PC-3 (cell line): ENCODE measurements at regions not wholly inside any gene's neighbourhood (a gene's known extent, or its start where the extent isn't known, plus 50 kb on each side); places are given as distances from the start of the nearest gene placed in this dataset.

Experiments used
- ATAC-seq: fragments of 200-7000 bp; cut with Tn5 transposase; 2 replicates; pipeline ENCODE4 v1.9.1; 2020; ENCODE audit warnings: mild to moderate bottlenecking, moderate library complexity
- BruUV-seq: library from RNA; stranded (reverse); fragments of 400-500 nt; replicated peaks from 2 replicates; lab custom pipeline; 2021; lab: Mats Ljungman, UMichigan
- CTCF ChIA-PET: fragments of 300-600 bp; sonication (Branson Sonifier 250); formaldehyde crosslinking; loops from one replicate; lab custom pipeline; 2022; ENCODE audit warnings: antibody characterized with exemption; lab: Charles Lee
- POLR2A ChIA-PET: fragments of 300-600 bp; sonication (Branson Sonifier 250); formaldehyde crosslinking; loops from one replicate; lab custom pipeline; 2022; ENCODE audit warnings: antibody characterized with exemption; ENCODE audit not compliant: unreplicated experiment; lab: Charles Lee
- DNase-seq: peaks from one replicate; pipeline ENCODE4 v3.0.0-alpha.2; 2015
- H2AFZ ChIP-seq: fragments of 300-600 bp; sonication (generic); 2 replicates; pipeline ENCODE4 v1.6.0; 2016; ENCODE audit warnings: antibody characterized with exemption, low read length
- H3F3A ChIP-seq: fragments of 300-600 bp; sonication (generic); one replicate; pipeline ENCODE4 v1.6.0; 2017; ENCODE audit warnings: antibody characterized with exemption, low read length, control low read depth, mild to moderate bottlenecking; ENCODE audit not compliant: unreplicated experiment
- H3K27ac ChIP-seq: fragments of 300-600 bp; sonication (generic); 2 replicates; pipeline ENCODE4 v1.5.1; 2016; ENCODE audit warnings: mild to moderate bottlenecking, low read length
- H3K27me3 ChIP-seq: fragments of 300-600 bp; sonication (generic); 2 replicates; pipeline ENCODE4 v1.6.1; 2016; ENCODE audit warnings: low read length, mixed read lengths
- H3K36me3 ChIP-seq: fragments of 300-600 bp; sonication (generic); 2 replicates; pipeline ENCODE4 v1.6.1; 2016; ENCODE audit warnings: low read depth, mixed run types, low read length, mixed read lengths
- H3K4me1 ChIP-seq: fragments of 300-600 bp; sonication (generic); 2 replicates; pipeline ENCODE4 v1.5.1; 2016; ENCODE audit warnings: low read length; ENCODE audit not compliant: insufficient read depth
- H3K4me2 ChIP-seq: fragments of 300-600 bp; sonication (generic); 2 replicates; pipeline ENCODE4 v1.6.0; 2016; ENCODE audit warnings: low read length
- H3K4me3 ChIP-seq: fragments of 300-600 bp; sonication (generic); 2 replicates; pipeline ENCODE4 v1.5.1; 2016; ENCODE audit warnings: mild to moderate bottlenecking, low read length, mixed read lengths
- H3K79me2 ChIP-seq: fragments of 300-600 bp; sonication (generic); 2 replicates; pipeline ENCODE4 v1.6.1; 2017; ENCODE audit warnings: low read length, mixed read lengths
- H3K9ac ChIP-seq: fragments of 300-600 bp; sonication (generic); 2 replicates; pipeline ENCODE4 v1.6.0; 2016; ENCODE audit warnings: mild to moderate bottlenecking, low read length
- H3K9me2 ChIP-seq: fragments of 300-600 bp; sonication (generic); replicated peaks from 2 replicates; pipeline ENCODE4 v1.6.1; 2016; ENCODE audit warnings: mixed run types, low read length, mixed read lengths
- H3K9me3 ChIP-seq: fragments of 300-600 bp; sonication (generic); 2 replicates; pipeline ENCODE4 v1.6.1; 2016; ENCODE audit warnings: low read length, mixed read lengths
- H4K20me1 ChIP-seq: fragments of 300-600 bp; sonication (generic); 2 replicates; pipeline ENCODE4 v1.6.1; 2016; ENCODE audit warnings: low read length, mixed read lengths
- EZH2 ChIP-seq: fragments of 300-600 bp; sonication (generic); IDR thresholded peaks from one replicate; pipeline ENCODE4 v1.6.1; 2017; ENCODE audit warnings: antibody characterized with exemption, mild to moderate bottlenecking, low read length; ENCODE audit not compliant: unreplicated experiment
- EZH2phosphoT487 ChIP-seq: fragments of 300-600 bp; sonication (generic); IDR thresholded peaks from 2 replicates; pipeline ENCODE4 v1.6.1; 2018; ENCODE audit warnings: mild to moderate bottlenecking, antibody characterized with exemption, low read length, borderline replicate concordance
- intact Hi-C: fragments of 100-400 bp; cut with micrococcal nuclease; formaldehyde crosslinking; loops from 2 replicates; pipeline ENCODE4 v1.9.0; 2023
- TF ChIP-seq, protein P1 (sequence below): fragments of 300-600 bp; sonication (generic); conservative IDR thresholded peaks from 2 replicates; pipeline ENCODE4 v1.5.1; 2017; ENCODE audit warnings: antibody characterized with exemption, low read depth, mild to moderate bottlenecking, low read length

DNA sequence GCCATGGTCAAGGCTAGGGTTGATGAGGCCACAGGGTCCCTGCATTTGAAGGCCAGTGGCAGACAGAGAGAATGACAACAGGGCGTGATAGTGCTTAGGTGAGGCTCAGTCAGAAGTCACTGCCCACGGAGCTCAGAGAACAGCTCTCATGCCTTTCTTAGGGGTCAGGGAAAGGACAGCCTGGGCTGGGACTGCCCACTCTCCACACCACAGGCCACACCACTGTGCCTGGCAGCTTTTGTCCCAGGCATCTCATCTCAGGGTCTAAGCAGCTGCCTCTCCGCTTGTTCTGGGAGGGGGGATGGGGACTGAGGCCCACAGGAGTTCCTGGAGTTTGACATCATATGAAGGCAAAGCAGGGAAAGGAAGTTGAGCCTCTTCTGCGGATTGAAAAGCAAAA lies 150.2 kb upstream of the B3GAT1 start:
- no peak overlapping the region for H3K4me3 ChIP-seq
- ATAC-seq: no peak
- H3K4me1 ChIP-seq: no peaks in the 10 kb centered on the region
- peaks cover 18% of the 10 kb centered on the region; the same call in 1 of the 2 replicates for H3K27me3 ChIP-seq
- no peaks in the 10 kb centered on the region for H3K9me3 ChIP-seq
- no TSS peak for BruUV-seq
- no peak overlapping the region for H3K27ac ChIP-seq
- no peak overlapping the region for H3K4me2 ChIP-seq
- no peaks in the 10 kb centered on the region for H3F3A ChIP-seq
- no peaks in the 10 kb centered on the region for H3K79me2 ChIP-seq
- TF ChIP-seq EZH2 (no peak), EZH2phosphoT487 (no peak)
- TF ChIP-seq, protein P1, sequence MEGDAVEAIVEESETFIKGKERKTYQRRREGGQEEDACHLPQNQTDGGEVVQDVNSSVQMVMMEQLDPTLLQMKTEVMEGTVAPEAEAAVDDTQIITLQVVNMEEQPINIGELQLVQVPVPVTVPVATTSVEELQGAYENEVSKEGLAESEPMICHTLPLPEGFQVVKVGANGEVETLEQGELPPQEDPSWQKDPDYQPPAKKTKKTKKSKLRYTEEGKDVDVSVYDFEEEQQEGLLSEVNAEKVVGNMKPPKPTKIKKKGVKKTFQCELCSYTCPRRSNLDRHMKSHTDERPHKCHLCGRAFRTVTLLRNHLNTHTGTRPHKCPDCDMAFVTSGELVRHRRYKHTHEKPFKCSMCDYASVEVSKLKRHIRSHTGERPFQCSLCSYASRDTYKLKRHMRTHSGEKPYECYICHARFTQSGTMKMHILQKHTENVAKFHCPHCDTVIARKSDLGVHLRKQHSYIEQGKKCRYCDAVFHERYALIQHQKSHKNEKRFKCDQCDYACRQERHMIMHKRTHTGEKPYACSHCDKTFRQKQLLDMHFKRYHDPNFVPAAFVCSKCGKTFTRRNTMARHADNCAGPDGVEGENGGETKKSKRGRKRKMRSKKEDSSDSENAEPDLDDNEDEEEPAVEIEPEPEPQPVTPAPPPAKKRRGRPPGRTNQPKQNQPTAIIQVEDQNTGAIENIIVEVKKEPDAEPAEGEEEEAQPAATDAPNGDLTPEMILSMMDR: no peak
- H3K9ac ChIP-seq: no peak overlapping the region
- intact Hi-C loops: no loop called here
- ChIA-PET CTCF (no interaction called here), POLR2A (no interaction called here)
- no peaks in the 10 kb centered on the region for H3K36me3 ChIP-seq
- DNase-seq: no peak
- no peaks in the 10 kb centered on the region for H3K9me2 ChIP-seq
- no peaks in the 10 kb centered on the region for H4K20me1 ChIP-seq
- no peak overlapping the region for H2AFZ ChIP-seq

DNA sequence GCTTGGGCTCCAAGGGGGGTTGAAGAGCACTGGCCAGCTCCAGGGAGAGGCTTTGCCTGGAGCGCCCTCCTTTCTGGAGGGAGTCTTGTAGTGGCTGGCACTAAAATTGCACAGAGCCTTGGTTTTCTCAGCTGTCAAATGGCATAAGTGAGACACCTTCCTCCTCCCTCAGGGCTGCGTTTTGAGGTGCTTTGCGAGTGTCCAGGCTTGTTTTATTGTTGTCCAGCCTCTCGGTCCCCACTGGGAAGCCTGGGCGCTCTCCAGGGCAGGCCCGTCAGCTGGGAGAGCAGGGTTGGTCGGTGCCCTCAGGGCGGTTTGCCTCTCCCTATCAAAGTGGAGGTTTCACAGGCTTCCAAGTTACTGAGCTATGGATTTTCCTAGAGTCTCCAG lies 149.3 kb upstream of the B3GAT1 start:
- Histone ChIP-seq H3K9me2 (no peaks in the 10 kb centered on the region), H3K9ac (no peak overlapping the region), H3K27ac (no peak overlapping the region), H3K4me2 (no peak overlapping the region), H3K27me3 (peaks cover 18% of the 10 kb centered on the region; the same call in 1 of the 2 replicates), H3K36me3 (no peaks in the 10 kb centered on the region), H4K20me1 (no peaks in the 10 kb centered on the region), H3F3A (no peaks in the 10 kb centered on the region), H3K79me2 (no peaks in the 10 kb centered on the region), H2AFZ (no peak overlapping the region), H3K9me3 (no peaks in the 10 kb centered on the region), H3K4me3 (no peak overlapping the region), H3K4me1 (no peaks in the 10 kb centered on the region)
- no peak for TF ChIP-seq EZH2
- BruUV-seq: no TSS peak
- intact Hi-C loops: no loop called here
- ChIA-PET CTCF (no interaction called here), POLR2A (no interaction called here)
- ATAC-seq (no peak), DNase-seq (no peak)

DNA sequence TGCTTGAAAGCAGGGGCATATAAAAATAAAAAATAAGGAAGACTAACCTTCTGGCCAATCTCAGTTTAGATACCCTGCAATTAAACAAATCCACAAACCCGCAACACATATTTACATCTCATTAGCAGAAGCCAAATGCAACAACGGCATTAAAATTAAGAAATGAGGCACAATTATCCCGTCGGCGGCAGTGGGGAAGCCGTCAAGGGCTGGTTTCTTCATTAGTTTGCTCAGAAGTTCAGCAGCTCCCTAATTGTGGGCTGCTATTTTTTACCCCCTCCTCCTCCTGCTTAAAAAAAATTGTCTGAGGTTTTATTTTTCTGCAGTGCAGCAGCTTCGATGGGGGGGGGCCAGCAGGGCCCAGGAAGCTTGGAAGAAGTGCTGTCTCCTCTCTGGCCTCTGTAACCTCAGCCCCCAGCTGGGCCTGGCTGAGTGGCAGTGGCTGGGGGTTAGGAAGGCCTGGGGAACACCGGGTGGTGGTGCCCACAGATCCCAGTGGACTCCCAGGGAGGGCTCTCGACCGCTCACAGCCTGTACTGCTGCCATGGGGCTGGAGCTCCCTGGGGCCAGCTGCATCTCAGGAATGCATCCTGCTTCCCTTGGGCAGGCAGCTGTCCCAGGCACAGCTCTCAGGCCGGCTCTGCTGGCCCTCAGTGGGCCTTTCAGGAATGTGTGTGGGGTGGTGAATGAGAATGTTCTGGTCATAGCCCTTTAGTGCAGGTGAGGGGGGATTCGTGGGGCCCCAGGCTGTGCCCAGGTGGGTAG lies 148.7 kb upstream of the B3GAT1 start:
- Histone ChIP-seq H2AFZ (no peak overlapping the region), H3K79me2 (no peaks in the 10 kb centered on the region), H3K4me1 (no peaks in the 10 kb centered on the region), H3K4me3 (no peak overlapping the region), H3K9me2 (no peaks in the 10 kb centered on the region), H3K4me2 (no peak overlapping the region), H3K27ac (no peak overlapping the region), H3K9me3 (no peaks in the 10 kb centered on the region; the same call in 1 of the 2 replicates), H3K36me3 (no peaks in the 10 kb centered on the region), H3K27me3 (peaks cover 18% of the 10 kb centered on the region; the same call in 1 of the 2 replicates), H4K20me1 (no peaks in the 10 kb centered on the region), H3F3A (no peaks in the 10 kb centered on the region), H3K9ac (no peak overlapping the region)
- ChIA-PET CTCF (no interaction called here), POLR2A (no interaction called here)
- TF ChIP-seq, protein P1: no peak
- TF ChIP-seq EZH2 (no peak), EZH2phosphoT487 (no peak)
- ATAC-seq: no peak
- no TSS peak for BruUV-seq
- intact Hi-C loops: no loop called here
- no peak for DNase-seq
